HG03064 (cell line): ENCODE measurements at regions not wholly inside any gene's neighbourhood (a gene's known extent, or its start where the extent isn't known, plus 50 kb on each side); places are given as distances from the start of the nearest gene placed in this dataset.
A peak's percentile ranks its signal among the peaks of the same experiment; 100 is the strongest.

Source experiments
- ATAC-seq: cut with Tn5 transposase; IDR thresholded peaks from one replicate; pipeline ENCODE4 v1.9.1; 2021; ENCODE audit warnings: low read depth; ENCODE audit not compliant: unreplicated experiment

DNA sequence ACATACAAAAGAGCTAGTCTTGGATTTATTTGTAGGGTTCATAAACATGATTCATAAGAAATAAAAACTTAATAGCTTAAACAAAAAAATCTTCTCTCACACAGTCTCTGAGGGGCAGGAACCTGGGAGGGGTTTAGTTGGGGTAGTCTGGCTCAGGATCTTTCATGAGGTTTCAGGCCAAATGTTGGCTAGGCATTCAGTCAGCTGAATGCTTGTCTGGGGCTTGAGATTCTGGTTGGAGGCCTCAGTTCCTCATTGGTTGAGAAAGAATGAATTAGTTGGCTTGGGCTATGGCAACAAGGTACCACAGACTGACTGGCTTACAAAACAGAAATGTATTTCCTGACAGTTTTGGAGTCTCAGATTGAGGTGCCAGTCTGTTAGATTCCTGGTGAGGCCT lies 74.3 kb downstream of the ANKRD7 start:
- no peak for ATAC-seq

DNA sequence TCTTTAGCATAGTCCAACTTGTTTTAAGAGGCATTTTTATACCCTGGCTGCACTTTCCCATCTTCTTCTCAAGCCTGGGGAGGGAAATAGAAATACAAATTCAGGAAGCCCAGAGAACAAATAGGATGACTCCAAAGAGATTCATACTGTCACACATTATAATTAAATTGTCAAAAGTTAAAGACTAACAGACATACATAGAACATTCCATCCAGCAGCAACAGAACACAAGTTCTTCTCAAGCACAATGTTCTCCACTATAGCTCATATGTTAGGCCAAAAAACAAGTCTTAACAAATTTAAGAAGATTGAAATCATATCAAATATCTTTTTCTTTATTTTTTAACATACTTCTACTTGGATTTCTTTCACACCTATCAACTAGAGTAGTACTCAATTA lies 75.7 kb downstream of the ANKRD7 start:
- ATAC-seq = no peak

DNA sequence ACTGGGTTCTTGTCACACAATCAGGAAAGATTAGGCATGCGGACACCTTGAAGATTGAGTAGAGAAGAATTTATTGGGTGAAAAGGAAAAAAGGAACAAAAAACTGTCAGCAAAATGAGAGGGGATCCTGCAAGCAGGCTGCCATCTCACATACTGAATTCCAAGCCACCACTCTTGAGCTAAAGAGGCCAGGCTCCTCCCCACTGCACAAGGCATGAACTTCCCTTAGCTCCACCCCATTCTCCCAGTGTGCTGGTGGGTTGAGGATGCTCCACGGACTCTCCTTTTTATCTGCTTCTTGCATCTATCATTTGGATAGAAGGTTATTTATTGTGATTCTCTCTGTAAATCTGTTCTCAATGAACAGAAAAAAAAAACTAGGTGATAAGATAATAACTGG lies 79.6 kb downstream of the ANKRD7 start:
- ATAC-seq = no peak

DNA sequence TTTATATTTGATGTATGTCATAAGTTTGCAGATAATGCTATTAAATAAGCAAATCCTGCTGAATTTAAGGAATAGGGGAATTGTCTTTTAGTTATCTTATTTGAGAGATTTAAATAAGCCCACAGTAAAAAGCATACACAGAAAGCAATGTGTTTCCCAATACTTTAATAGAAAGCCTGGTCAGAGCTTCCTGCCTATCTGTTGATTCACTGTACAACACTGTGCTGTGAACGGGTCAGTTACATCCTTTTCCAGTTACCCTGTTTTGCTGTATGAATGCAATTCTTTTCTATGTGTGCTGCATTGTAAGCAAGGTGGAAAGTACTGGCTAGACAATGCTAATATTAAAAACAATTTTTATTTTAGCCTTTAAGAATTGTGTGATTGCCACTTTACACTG lies 81.2 kb downstream of the ANKRD7 start:
- ATAC-seq = no peak

DNA sequence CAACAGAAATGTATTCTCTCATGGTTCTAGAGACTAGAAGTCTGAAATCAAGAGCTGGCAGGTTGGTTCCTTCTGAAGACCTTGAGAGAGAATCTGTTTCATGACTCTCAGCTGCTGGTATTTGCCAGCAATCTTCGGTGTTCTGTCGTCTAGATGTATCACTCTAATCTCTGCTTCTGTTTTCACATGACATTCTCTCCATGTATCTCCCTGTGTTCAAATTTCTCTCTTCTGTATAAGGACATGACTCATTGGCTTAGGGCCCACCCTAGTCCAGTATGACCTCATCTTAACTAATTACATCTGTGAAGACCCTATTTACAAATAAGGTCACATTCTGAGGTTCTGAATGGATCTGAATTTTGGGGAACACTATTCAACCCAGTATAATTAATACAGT lies 82.3 kb downstream of the ANKRD7 start:
- no peak for ATAC-seq

DNA sequence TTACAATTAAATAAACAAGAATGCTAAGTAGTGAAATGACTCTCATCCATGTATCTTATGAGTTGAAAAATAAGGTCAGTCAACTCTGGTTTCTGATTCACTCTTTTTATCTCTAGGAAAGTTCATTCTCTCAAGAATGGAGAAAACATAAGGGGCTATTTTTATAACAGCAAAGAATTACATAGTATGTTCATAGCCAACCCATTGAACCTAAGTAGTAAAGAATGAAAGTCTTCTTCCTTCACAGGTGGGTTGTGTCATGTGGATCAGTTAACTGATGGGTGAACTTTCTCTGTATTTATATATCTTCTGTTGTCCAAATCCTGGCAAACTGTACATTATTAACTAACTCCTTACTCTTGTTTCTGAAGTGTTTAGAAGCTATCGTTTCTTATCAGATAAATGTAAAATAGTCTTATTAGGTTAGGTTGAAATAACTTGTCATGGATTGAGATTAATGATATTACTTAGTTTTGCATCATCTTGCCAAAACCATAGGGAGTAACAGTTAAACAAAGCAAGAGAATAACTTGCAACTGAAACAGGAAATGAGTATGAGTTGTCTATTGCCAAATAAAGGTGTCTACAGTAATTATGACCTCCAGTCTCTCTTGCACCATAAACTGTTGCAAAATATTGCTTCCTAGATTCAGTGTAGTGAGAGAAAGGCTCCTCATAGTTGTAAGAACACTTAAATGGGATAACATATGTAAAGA lies 86.8 kb downstream of the ANKRD7 start:
- peak; percentile 91 for ATAC-seq

DNA sequence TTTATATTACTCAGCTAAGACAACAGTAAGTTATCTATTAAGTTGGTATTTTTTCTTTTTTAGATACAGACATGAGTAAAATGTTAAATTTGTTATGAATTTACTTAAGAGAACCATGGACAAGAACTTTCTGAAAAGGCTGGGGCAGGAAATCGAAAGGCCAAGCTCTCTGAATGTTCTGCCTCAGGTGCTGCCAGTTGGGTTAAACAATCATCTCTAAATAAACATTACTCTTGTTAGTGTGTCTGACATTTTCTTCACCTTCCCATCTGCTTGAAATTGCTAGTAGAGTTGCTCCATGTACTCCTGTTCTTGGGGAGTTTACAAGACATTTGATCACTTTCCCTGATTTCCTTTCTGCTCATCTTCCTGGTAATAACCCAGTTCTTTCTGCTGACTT lies 87.5 kb downstream of the ANKRD7 start:
- ATAC-seq = peak; percentile 38

DNA sequence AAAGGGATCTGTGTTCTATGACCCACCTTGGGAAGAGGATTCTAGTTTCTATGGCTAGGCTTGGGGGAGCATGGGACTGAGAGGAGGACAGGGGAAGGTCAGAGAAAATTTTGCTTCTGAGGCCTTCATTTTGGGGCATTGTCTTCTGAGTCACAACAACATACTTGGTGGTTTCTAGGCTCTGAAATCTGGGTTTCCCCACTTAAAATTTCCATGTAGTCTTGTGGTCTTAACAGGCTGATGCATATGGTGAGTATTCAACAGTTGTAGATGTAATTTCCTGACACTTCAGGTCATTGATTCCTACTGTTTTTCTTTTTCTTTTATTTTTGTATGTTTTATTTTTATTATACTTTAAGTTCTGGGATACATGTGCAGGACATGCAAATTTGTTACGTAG lies 88.5 kb downstream of the ANKRD7 start:
- ATAC-seq = no peak

DNA sequence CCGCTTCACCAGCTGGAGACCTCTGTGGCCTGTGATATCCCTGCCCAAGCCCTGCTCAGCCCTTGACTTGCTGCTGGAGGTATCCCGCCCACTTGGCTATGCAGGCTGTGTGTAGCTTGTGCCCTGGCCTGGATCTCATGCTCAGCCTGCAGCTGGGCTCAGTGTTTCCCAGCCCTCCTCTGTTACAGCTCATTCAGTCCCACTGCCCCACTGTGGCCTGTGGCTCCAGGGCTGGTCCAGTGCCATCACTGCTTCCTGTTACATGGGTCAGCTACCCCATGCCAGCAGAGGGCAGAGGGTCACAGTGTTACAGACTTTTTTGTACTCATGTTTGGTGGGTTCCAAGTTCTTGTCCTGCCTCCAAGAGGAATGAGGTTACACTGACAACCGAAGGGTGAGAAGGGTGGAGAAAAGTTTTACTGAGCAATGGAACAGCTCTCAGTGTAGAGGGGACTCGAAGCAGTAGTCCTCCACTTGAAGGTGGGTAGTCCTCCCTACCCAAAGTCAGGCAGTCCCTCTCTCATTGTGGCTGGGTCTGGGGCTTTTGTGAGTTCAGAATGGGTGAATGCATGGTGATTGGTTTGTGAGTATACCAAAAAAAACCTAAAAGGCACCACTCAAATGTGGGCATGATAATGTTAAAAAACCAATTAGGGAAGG lies 100.4 kb downstream of the ANKRD7 start:
- no peak for ATAC-seq

DNA sequence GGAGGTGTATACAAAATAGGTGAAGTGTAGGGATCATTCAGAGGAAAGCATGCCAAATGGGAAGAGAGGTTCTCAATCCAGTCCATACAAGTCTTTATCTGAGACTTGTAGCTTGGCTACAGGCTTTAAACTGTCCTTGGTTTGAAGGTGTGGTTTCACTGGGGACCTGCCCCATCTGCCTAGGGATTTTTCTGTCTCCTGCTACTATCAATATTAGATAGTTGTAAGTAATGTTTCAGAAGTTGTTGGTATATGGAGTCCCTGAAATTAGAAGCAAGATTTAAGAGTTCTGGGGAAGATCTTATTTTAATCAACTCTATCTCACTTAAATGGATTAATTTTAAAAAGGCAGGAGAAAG lies 100.9 kb downstream of the ANKRD7 start:
- no peak for ATAC-seq

DNA sequence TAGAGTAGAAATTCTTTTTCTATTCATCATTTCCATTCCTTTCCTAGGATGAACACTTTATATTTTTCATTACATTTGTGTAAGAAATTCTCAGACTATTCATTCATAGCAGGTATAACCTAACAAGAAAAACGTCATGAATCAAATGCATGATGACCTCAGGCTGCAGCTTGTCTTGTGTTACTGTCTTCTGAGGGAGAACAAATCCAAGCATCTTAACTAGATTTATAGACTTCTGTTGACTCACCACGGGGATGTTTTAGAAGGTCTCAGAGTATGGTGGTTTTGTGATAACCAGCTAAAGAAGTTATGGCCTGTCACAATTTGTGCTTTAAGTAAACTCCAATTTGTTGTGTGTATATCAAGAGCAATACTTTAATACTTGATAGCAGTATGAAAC lies 102.7 kb downstream of the ANKRD7 start:
- ATAC-seq = no peak

DNA sequence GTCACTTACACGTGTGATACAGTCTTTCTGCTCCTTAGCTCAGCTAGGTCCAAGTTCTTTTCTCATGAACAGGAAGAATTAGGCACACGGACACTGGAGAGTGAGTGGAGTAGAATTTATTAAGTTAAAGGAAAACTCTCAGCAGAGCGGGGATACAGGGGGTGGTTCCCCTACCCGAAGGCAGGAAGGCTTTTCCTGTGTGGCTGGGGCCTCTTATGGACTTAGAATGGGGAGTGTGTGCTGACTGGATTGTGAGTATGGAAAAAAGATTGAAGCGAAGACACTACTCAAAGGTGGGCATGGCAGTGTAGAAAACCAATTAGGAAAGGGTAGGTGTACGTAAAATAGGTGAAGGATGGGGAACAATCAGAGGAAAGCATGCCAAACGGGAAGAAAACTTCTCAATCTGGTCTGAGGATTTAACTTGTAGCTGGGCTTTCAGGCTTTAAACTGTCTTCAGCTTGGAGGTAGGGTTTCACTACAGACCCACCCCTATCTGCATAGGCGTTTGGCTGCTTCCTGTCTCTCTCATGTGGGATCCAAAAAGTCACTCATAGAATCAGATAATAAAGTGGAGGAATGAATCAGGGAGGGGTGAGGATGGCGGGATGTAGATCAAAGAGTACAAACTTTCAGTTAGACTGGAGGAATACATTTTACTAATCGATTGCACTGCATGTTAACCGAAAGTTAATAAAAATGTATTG lies 104.2 kb downstream of the ANKRD7 start:
- ATAC-seq = no peak

DNA sequence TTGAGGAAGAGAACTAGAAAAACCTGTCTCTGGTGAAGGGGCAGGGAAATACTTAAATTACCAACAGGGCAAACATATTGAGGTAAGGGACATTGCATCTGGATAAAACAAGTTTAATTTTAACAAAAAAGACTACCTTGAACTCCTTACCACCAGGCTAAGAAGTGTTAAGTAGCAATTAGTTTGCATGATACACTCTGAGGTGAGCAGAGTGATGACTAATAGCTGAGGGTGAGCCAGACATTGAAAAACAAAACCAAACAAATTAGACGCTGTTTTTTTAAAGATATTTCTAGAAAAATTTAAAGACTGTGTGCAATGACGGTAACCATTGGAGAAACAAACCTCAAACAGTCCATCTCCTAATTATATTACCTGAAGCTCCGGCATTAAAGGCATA lies 105.9 kb downstream of the ANKRD7 start:
- no peak for ATAC-seq

DNA sequence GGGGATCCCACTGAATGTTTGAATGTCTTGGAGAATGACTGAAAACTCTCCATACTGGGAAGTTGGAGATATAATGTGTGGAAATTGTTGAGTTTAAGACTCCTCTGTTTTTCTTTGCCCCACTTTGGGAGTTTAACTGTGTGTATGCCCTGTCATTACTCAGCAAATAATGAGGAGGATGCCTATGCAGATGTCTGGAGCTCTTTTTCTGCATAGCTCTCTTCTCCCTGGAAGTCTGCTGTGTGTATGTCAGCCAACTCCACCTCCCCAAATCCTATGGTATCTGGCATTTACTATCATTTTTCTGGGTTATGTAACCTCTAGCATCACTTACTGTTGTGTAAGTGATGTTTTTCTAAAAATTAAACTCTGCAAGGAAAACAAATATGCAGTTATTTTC lies 122.2 kb downstream of the ANKRD7 start:
- ATAC-seq = no peak

DNA sequence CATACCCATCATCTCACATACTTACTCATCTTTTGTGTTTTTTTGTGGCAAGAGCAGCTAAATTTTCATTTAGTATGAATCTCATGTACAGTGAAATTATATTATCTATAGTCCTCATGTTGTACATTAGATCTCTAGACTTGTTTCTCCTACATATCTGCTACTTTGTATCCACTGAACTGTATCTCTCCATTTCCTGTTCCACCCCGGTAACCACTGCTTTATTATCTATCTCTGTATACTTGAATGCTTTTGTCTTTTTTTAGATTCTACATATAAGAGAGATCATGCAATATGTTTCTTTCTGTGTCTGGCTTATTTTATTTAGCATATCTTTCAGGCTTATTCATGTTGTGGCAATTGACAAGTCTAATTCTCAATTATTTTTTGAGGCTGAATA lies 125.1 kb downstream of the ANKRD7 start:
- ATAC-seq = no peak

DNA sequence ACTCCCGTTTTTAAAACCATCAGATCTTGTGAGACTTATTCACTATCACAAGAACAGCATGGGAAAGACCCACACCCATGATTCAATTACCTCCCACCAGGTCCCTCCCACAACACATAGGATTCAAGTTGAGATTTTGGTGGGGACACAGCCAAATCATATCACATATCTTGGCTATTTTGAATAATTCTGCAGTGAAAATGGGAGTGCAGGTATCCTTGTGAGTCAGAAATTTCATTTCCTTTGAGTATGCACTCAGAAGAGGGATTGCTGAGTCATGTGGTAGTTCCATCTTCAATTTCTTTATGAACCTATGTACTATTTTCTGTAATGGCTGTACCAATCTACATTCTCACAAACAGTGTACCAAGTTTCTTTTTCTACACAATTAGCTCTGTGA lies 125.8 kb downstream of the ANKRD7 start:
- ATAC-seq = no peak

DNA sequence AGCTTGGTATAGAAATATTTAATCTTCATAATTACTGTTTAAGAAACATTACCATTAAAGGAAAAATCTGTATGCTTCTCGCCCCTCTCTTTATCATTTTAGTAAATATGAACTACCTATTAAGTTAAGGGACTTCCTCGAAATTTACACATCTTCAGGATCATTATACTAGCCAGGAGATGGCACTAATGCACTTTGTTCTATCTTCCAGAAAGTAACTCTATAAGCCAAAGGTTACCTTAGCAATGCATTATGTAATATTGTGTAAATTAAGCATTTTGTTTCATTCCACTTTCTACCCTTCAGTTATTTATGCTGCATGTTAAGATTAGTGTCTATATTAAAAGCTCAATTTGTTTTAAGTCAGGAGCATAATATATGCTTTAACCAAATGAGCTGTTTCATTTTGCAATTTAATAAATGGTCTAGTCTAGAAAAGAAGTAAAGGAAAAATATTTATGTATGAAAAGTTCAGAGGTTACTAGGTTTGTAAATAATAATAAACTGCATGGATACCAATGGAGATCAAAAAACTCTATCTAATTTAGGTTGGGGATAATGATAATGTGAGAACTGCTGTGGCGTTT lies 128.5 kb downstream of the ANKRD7 start:
- no peak for ATAC-seq

DNA sequence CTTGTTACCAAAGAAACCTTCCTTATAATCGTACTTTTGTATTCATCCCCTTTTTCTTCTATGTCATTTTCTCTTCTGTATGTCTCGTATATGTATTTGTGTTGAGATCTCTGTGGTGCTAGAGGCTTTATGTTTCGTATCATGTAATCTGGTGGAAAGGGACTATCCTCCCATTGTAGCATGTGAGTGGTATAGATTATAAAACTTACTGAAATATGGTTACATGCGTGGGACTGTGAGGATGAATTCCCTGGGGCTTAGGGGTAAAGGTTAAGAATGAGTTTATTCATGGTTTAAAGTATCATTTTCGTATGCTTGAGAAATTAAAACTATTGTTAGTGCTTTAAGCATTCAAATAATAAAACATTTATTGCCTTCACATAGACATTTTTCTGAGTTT lies 141.9 kb downstream of the ANKRD7 start:
- no peak for ATAC-seq

DNA sequence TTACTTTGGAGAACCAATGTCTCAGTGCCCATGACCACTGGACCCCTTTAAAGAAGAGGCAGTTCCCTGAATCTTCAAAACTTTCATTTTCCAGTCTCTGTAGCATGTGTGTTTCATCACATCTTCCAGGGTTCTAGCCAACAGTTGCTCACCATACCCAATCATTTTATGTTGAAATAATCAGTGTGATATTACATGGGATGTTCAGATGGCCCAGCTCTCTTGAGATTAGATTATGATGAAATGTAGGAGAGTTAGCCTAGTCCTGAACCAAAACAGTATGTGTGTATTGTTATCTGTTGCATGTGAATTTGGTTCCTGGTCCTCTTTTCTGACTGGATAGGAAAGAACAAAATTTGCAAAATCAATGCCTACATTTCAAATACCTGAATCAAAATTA lies 144.5 kb downstream of the ANKRD7 start:
- no peak for ATAC-seq

DNA sequence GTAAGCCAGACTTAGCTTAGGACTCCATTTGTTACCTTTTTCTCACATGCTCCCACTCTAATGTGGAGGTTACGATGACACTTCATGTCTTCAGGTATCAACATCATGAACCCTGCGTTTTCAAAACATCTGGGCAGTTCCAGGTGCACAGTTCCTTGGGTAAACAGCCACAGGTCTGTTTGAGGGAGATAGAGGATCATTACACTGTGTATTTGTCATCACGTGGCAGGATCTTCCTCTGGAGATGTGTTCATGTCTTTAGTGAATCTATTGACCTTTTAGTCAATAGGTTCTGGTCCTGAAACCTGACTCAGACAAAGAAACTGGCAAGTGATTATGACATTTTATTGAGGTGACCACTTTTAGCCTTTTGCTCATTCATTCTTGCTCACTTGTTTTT lies 145.5 kb downstream of the ANKRD7 start:
- no peak for ATAC-seq

DNA sequence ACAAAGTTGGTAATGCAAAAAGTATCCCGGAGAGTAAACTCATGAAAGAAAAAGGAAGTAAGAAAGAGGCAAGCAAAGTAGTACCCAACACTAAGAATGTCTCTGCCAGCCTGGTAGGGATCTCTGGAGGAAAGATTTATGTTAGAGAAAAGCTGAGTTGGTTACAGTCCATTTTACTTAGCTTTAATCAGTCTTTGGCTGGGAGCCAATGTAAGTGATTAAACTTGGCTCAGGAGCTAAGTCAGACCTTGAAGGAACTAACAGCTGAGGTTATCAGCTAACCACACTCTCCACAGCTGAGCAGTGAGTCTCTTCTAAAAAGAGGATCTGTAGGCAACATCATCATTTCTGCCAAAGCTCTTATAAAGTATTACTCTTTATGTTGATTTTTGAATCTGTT lies 148.0 kb downstream of the ANKRD7 start:
- no peak for ATAC-seq

DNA sequence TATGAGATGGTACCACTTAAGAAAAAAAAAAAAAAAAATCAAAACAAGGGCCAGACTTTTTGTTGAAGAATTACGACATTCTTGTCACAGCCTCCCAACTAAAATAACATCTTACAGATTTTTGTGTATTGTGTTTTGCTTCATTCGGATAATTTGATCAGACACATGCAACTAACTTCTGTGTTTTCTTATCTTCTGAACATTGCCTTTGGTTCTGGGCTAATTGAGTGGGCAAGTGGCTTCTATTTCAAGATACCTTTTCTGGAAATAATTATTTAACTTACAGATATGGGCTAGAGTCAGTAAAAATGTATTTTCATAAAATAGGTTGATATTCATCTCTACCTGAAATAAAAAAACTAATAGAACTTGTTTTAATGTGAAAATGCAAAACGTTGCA lies 165.1 kb downstream of the ANKRD7 start:
- no peak for ATAC-seq
